ENCODE measurements at regions not wholly inside any gene's neighbourhood (a gene's known extent, or its start where the extent isn't known, plus 50 kb on each side); places are given as distances from the start of the nearest gene placed in this dataset.

- ChIA-PET CTCF (interaction anchor here (0.9 kb wide), 1 partner anchor 23 kb away, joined by 3 read pairs; no protein-coding TSS in a partner anchor), POLR2A (no interaction called here)
- H3K27me3 ChIP-seq (replicated peaks in 2 of 5; ENCODE audit: control insufficient read depth in 4 of 5, insufficient read depth in 5 of 5, low read length in 4 of 5) = peaks cover 0 to 9% (median 0%) of the 10 kb centered on the region in 5 experiments
- 37% methylated on average over 13 of the region's 13 CpGs for WGBS (ENCODE audit: insufficient coverage)
- no peaks in the 10 kb centered on the region for H3K4me1 ChIP-seq (ENCODE audit: control extremely low read depth in 1 of 4, control insufficient read depth in 4 of 4, insufficient read depth in 4 of 4, low read length in 3 of 4)
- H3K36me3 ChIP-seq (ENCODE audit: control insufficient read depth in 4 of 4, insufficient read depth in 4 of 4, low read length in 3 of 4) = no peaks in the 10 kb centered on the region
- no peaks in the 10 kb centered on the region for H3K9me3 ChIP-seq (ENCODE audit: control extremely low read depth in 1 of 5, control insufficient read depth in 4 of 5, insufficient read depth in 2 of 5, low read depth in 1 of 5, low read length in 4 of 5)
- H3K4me3 ChIP-seq (ENCODE audit: control insufficient read depth in 1 of 7, extremely low read depth in 1 of 7, insufficient read depth in 4 of 7, low read depth in 2 of 7, low read length in 6 of 7) = no peak overlapping the region
- no peak overlapping the region for H3K27ac ChIP-seq (ENCODE audit: insufficient read depth in 1 of 2, low read depth in 1 of 2, low read length in 2 of 2, poor library complexity in 1 of 2, severe bottlenecking in 2 of 2)
- no peak for DNase-seq
These were observed 243.5 kb downstream of the TGFB2 start for GRCh38 chr1:218588540-218589172.

- H3K36me3 ChIP-seq (ENCODE audit: control insufficient read depth in 4 of 4, insufficient read depth in 4 of 4, low read length in 3 of 4) = no peaks in the 10 kb centered on the region
- CTCF ChIA-PET = no interaction called here
These were observed 244.4 kb downstream of the TGFB2 start for GRCh38 chr1:218589487-218589886.

GRCh38 chr1:218591966-218592365 lies 246.8 kb downstream of the TGFB2 start:
- H3K27me3 ChIP-seq (replicated peaks in 2 of 5; ENCODE audit: control insufficient read depth in 4 of 5, insufficient read depth in 5 of 5, low read length in 4 of 5) = peaks cover 0 to 8% (median 0%) of the 10 kb centered on the region in 5 experiments
- no peaks in the 10 kb centered on the region for H3K9me3 ChIP-seq (ENCODE audit: control extremely low read depth in 1 of 5, control insufficient read depth in 4 of 5, insufficient read depth in 2 of 5, low read depth in 1 of 5, low read length in 4 of 5)
- no peaks in the 10 kb centered on the region for H3K4me1 ChIP-seq (ENCODE audit: control extremely low read depth in 1 of 4, control insufficient read depth in 4 of 4, insufficient read depth in 4 of 4, low read length in 3 of 4)
- H3K36me3 ChIP-seq (ENCODE audit: control insufficient read depth in 4 of 4, insufficient read depth in 4 of 4, low read length in 3 of 4) = no peaks in the 10 kb centered on the region
- no peak overlapping the region for H3K4me3 ChIP-seq (ENCODE audit: control insufficient read depth in 1 of 7, extremely low read depth in 1 of 7, insufficient read depth in 4 of 7, low read depth in 2 of 7, low read length in 6 of 7)
- no peak for DNase-seq
- CTCF ChIA-PET = no interaction called here
- POLR2A ChIA-PET = no interaction called here
- H3K27ac ChIP-seq (ENCODE audit: insufficient read depth in 1 of 2, low read depth in 1 of 2, low read length in 2 of 2, poor library complexity in 1 of 2, severe bottlenecking in 2 of 2) = no peak overlapping the region

More at GRCh38 chr1:218589487-218589886, 244.4 kb downstream of the TGFB2 start:
- Histone ChIP-seq H3K4me3 (ENCODE audit: control insufficient read depth in 1 of 7, extremely low read depth in 1 of 7, insufficient read depth in 4 of 7, low read depth in 2 of 7, low read length in 6 of 7) (no peak overlapping the region), H3K9me3 (ENCODE audit: control extremely low read depth in 1 of 5, control insufficient read depth in 4 of 5, insufficient read depth in 2 of 5, low read depth in 1 of 5, low read length in 4 of 5) (no peaks in the 10 kb centered on the region), H3K27me3 (replicated peaks in 2 of 5; ENCODE audit: control insufficient read depth in 4 of 5, insufficient read depth in 5 of 5, low read length in 4 of 5) (peaks cover 0 to 9% (median 0%) of the 10 kb centered on the region in 5 experiments), H3K4me1 (ENCODE audit: control extremely low read depth in 1 of 4, control insufficient read depth in 4 of 4, insufficient read depth in 4 of 4, low read length in 3 of 4) (no peaks in the 10 kb centered on the region), H3K27ac (ENCODE audit: insufficient read depth in 1 of 2, low read depth in 1 of 2, low read length in 2 of 2, poor library complexity in 1 of 2, severe bottlenecking in 2 of 2) (no peak overlapping the region)
- WGBS (ENCODE audit: insufficient coverage) = 100% methylated on average over 1 of the region's 6 CpGs
- DNase-seq = no peak
- POLR2A ChIA-PET = no interaction called here

GRCh38 chr1:218592688-218593087 lies 247.6 kb downstream of the TGFB2 start:
- H3K4me3 ChIP-seq (ENCODE audit: control insufficient read depth in 1 of 7, extremely low read depth in 1 of 7, insufficient read depth in 4 of 7, low read depth in 2 of 7, low read length in 6 of 7) = no peak overlapping the region
- ChIA-PET POLR2A (no interaction called here), CTCF (no interaction called here)
- no peaks in the 10 kb centered on the region for H3K36me3 ChIP-seq (ENCODE audit: control insufficient read depth in 4 of 4, insufficient read depth in 4 of 4, low read length in 3 of 4)
- peaks cover 0 to 8% (median 0%) of the 10 kb centered on the region in 5 experiments for H3K27me3 ChIP-seq (replicated peaks in 2 of 5; ENCODE audit: control insufficient read depth in 4 of 5, insufficient read depth in 5 of 5, low read length in 4 of 5)
- no peaks in the 10 kb centered on the region for H3K9me3 ChIP-seq (ENCODE audit: control extremely low read depth in 1 of 5, control insufficient read depth in 4 of 5, insufficient read depth in 2 of 5, low read depth in 1 of 5, low read length in 4 of 5)
- H3K4me1 ChIP-seq (ENCODE audit: control extremely low read depth in 1 of 4, control insufficient read depth in 4 of 4, insufficient read depth in 4 of 4, low read length in 3 of 4) = no peaks in the 10 kb centered on the region
- H3K27ac ChIP-seq (ENCODE audit: insufficient read depth in 1 of 2, low read depth in 1 of 2, low read length in 2 of 2, poor library complexity in 1 of 2, severe bottlenecking in 2 of 2) = no peak overlapping the region
- WGBS (ENCODE audit: insufficient coverage) = 80% methylated on average over 1 of the region's 2 CpGs
- no peak for DNase-seq

- ChIA-PET POLR2A (no interaction called here), CTCF (no interaction called here)
- DNase-seq = no peak
- Histone ChIP-seq H3K4me3 (ENCODE audit: control insufficient read depth in 1 of 7, extremely low read depth in 1 of 7, insufficient read depth in 4 of 7, low read depth in 2 of 7, low read length in 6 of 7) (no peak overlapping the region), H3K4me1 (ENCODE audit: control extremely low read depth in 1 of 4, control insufficient read depth in 4 of 4, insufficient read depth in 4 of 4, low read length in 3 of 4) (no peaks in the 10 kb centered on the region), H3K9me3 (ENCODE audit: control extremely low read depth in 1 of 5, control insufficient read depth in 4 of 5, insufficient read depth in 2 of 5, low read depth in 1 of 5, low read length in 4 of 5) (no peaks in the 10 kb centered on the region), H3K27ac (ENCODE audit: insufficient read depth in 1 of 2, low read depth in 1 of 2, low read length in 2 of 2, poor library complexity in 1 of 2, severe bottlenecking in 2 of 2) (no peak overlapping the region), H3K27me3 (replicated peaks in 2 of 5; ENCODE audit: control insufficient read depth in 4 of 5, insufficient read depth in 5 of 5, low read length in 4 of 5) (no peaks in the 10 kb centered on the region), H3K36me3 (ENCODE audit: control insufficient read depth in 4 of 4, insufficient read depth in 4 of 4, low read length in 3 of 4) (no peaks in the 10 kb centered on the region)
- 96% methylated on average over 3 of the region's 3 CpGs for WGBS (ENCODE audit: insufficient coverage)
These were observed 255.8 kb downstream of the TGFB2 start for GRCh38 chr1:218600968-218601367.

- no peaks in the 10 kb centered on the region for H3K36me3 ChIP-seq (ENCODE audit: control insufficient read depth in 4 of 4, insufficient read depth in 4 of 4, low read length in 3 of 4)
- H3K27ac ChIP-seq (ENCODE audit: insufficient read depth in 1 of 2, low read depth in 1 of 2, low read length in 2 of 2, poor library complexity in 1 of 2, severe bottlenecking in 2 of 2) = no peak overlapping the region
- H3K27me3 ChIP-seq (replicated peaks in 2 of 5; ENCODE audit: control insufficient read depth in 4 of 5, insufficient read depth in 5 of 5, low read length in 4 of 5) = no peaks in the 10 kb centered on the region
- POLR2A ChIA-PET = no interaction called here
- WGBS (ENCODE audit: insufficient coverage) = no CpG with 5 or more reads among the region's 1 CpG
- no peaks in the 10 kb centered on the region for H3K4me1 ChIP-seq (ENCODE audit: control extremely low read depth in 1 of 4, control insufficient read depth in 4 of 4, insufficient read depth in 4 of 4, low read length in 3 of 4)
- no peak overlapping the region for H3K4me3 ChIP-seq (ENCODE audit: control insufficient read depth in 1 of 7, extremely low read depth in 1 of 7, insufficient read depth in 4 of 7, low read depth in 2 of 7, low read length in 6 of 7)
- DNase-seq = no peak
- peaks cover 0 to 2% (median 0%) of the 10 kb centered on the region in 5 experiments for H3K9me3 ChIP-seq (ENCODE audit: control extremely low read depth in 1 of 5, control insufficient read depth in 4 of 5, insufficient read depth in 2 of 5, low read depth in 1 of 5, low read length in 4 of 5)
- CTCF ChIA-PET = no interaction called here
These were observed 259.1 kb downstream of the TGFB2 start for GRCh38 chr1:218604217-218604616.

- no peak for DNase-seq
- ChIA-PET CTCF (interaction anchor here (0.6 kb wide), 1 partner anchor 532 kb away, joined by 3 read pairs; no protein-coding TSS in a partner anchor), POLR2A (no interaction called here)
- Histone ChIP-seq H3K4me3 (ENCODE audit: control insufficient read depth in 1 of 7, extremely low read depth in 1 of 7, insufficient read depth in 4 of 7, low read depth in 2 of 7, low read length in 6 of 7) (no peak overlapping the region), H3K4me1 (ENCODE audit: control extremely low read depth in 1 of 4, control insufficient read depth in 4 of 4, insufficient read depth in 4 of 4, low read length in 3 of 4) (no peaks in the 10 kb centered on the region), H3K36me3 (ENCODE audit: control insufficient read depth in 4 of 4, insufficient read depth in 4 of 4, low read length in 3 of 4) (no peaks in the 10 kb centered on the region), H3K27ac (ENCODE audit: insufficient read depth in 1 of 2, low read depth in 1 of 2, low read length in 2 of 2, poor library complexity in 1 of 2, severe bottlenecking in 2 of 2) (no peak overlapping the region), H3K9me3 (ENCODE audit: control extremely low read depth in 1 of 5, control insufficient read depth in 4 of 5, insufficient read depth in 2 of 5, low read depth in 1 of 5, low read length in 4 of 5) (peaks cover 0 to 4% (median 0%) of the 10 kb centered on the region in 5 experiments), H3K27me3 (replicated peaks in 2 of 5; ENCODE audit: control insufficient read depth in 4 of 5, insufficient read depth in 5 of 5, low read length in 4 of 5) (no peaks in the 10 kb centered on the region)
- no CpG with 5 or more reads among the region's 1 CpG for WGBS (ENCODE audit: insufficient coverage)
These were observed 266.9 kb downstream of the TGFB2 start for GRCh38 chr1:218611916-218612585.
